ENCODE measurements at regions not wholly inside any gene's neighbourhood (a gene's known extent, or its start where the extent isn't known, plus 50 kb on each side); places are given as distances from the start of the nearest gene placed in this dataset.

DNA sequence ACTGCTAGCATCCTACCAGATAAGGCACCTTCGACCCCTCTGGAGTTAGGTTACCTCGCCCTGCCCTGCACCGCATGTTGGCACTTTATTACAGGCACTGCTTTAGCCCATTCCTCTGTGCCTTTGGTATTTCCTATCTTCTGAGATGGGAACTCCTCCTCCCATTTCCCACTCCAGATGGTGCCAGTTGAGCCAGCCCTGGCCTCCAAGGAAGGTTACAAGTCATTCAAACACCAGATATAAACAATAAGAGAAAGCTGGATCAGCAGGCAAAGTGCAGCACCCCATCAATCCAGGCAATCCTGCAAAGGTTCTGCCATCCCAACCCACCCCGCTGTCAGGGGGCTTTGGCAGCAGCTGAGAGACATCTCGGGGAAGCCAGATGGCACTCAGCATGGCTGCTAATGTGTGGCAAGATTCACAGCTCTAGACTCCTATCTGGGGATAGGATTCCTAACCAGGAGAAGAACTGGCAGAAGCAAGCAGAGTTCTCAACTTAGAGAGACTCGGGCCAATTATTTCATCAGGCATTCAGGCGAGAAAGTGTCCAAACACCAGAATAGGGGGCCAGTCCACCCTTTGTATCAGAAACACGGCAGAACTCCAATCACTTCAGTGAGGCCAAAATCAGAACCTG lies 113.0 kb downstream of the COPRS start:
- Histone ChIP-seq H3K9me3 (replicated peaks) (no peaks in the 10 kb centered on the region), H3K27ac (replicated peaks) (peak overlapping the region; percentile 21), H3K27me3 (ENCODE audit: low read depth) (no peaks in the 10 kb centered on the region), H3K4me1 (peaks cover 55% of the 10 kb centered on the region), H3K4me3 (no peak overlapping the region), H3K36me3 (no peaks in the 10 kb centered on the region)
- no peak for DNase-seq
- TF ChIP-seq CTCF (IDR thresholded peaks at IDR 0.05; ENCODE audit: borderline replicate concordance), result no peak
- intact Hi-C loops (cut with micrococcal nuclease), result no loop called here

- H3K27me3 ChIP-seq (ENCODE audit: low read depth), result no peaks in the 10 kb centered on the region
- DNase-seq, result no peak
- no peak overlapping the region for H3K4me3 ChIP-seq
- no peaks in the 10 kb centered on the region for H3K36me3 ChIP-seq
- intact Hi-C loops (cut with micrococcal nuclease), result no loop called here
- H3K27ac ChIP-seq (replicated peaks), result peak overlapping the region; percentile 72
- H3K9me3 ChIP-seq (replicated peaks), result no peaks in the 10 kb centered on the region
- H3K4me1 ChIP-seq, result peaks cover 66% of the 10 kb centered on the region
- no peak for TF ChIP-seq CTCF (IDR thresholded peaks at IDR 0.05; ENCODE audit: borderline replicate concordance)
Observed at GRCh38 chr17:31744511-31744951, 114.5 kb downstream of the COPRS start.

DNA sequence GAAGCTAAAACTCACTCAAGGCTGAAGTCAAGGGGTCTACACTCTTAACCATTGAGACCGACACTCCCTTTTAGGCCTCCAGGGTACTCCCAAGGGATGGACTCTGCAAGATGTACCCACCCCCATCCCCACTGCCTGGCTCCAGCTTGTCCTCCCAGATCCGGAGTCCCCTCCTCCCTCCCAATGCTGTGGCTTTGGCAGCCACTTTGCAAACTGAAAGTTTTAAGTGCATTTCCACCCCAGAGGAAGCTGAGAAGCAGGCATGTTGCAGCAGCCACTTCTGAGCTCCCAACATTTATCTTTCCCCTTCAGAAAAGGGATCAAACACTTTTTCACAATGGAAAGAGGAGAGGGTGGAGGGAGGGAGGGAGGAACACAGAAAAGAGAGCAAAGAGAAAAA lies 115.2 kb downstream of the COPRS start:
- no peak for TF ChIP-seq CTCF (IDR thresholded peaks at IDR 0.05; ENCODE audit: borderline replicate concordance)
- Histone ChIP-seq H3K36me3 (no peaks in the 10 kb centered on the region), H3K27me3 (ENCODE audit: low read depth) (no peaks in the 10 kb centered on the region), H3K4me1 (peaks cover 68% of the 10 kb centered on the region), H3K27ac (replicated peaks) (peak overlapping the region; percentile 72), H3K9me3 (replicated peaks) (no peaks in the 10 kb centered on the region), H3K4me3 (no peak overlapping the region)
- intact Hi-C loops (cut with micrococcal nuclease), result no loop called here
- DNase-seq, result no peak

GRCh38 chr17:31741371-31741770 lies 117.7 kb downstream of the COPRS start:
- Histone ChIP-seq H3K27ac (replicated peaks) (peak overlapping the region; percentile 81), H3K9me3 (replicated peaks) (peaks cover 4% of the 10 kb centered on the region), H3K4me3 (no peak overlapping the region), H3K36me3 (no peaks in the 10 kb centered on the region), H3K4me1 (peaks cover 81% of the 10 kb centered on the region), H3K27me3 (ENCODE audit: low read depth) (no peaks in the 10 kb centered on the region)
- intact Hi-C loops (cut with micrococcal nuclease), result no loop called here
- TF ChIP-seq CTCF (IDR thresholded peaks at IDR 0.05; ENCODE audit: borderline replicate concordance), result no peak
- DNase-seq, result no peak

GRCh38 chr17:31740611-31741082 lies 118.4 kb downstream of the COPRS start:
- H3K27ac ChIP-seq (replicated peaks), result peak overlapping the region; percentile 81
- H3K9me3 ChIP-seq (replicated peaks), result peaks cover 4% of the 10 kb centered on the region

More at GRCh38 chr17:31740611-31741082, 118.4 kb downstream of the COPRS start:
- DNase-seq, result no peak
- H3K36me3 ChIP-seq, result no peaks in the 10 kb centered on the region
- intact Hi-C loops (cut with micrococcal nuclease), result no loop called here
- no peaks in the 10 kb centered on the region for H3K27me3 ChIP-seq (ENCODE audit: low read depth)
- TF ChIP-seq CTCF (IDR thresholded peaks at IDR 0.05; ENCODE audit: borderline replicate concordance), result no peak
- H3K4me1 ChIP-seq, result peaks cover 74% of the 10 kb centered on the region
- no peak overlapping the region for H3K4me3 ChIP-seq
